Mesendoderm (in vitro differentiated cells): ENCODE measurements at regions not wholly inside any gene's neighbourhood (a gene's known extent, or its start where the extent isn't known, plus 50 kb on each side); places are given as distances from the start of the nearest gene placed in this dataset.

Experiments
- DNase-seq: peaks from one replicate; pipeline ENCODE4 v3.0.0; 2013
- H2AK5ac ChIP-seq: 2 replicates; pipeline ENCODE4 v1.6.1; 2013; ENCODE audit warnings: low read length, inconsistent platforms
- H2BK120ac ChIP-seq: 2 replicates; pipeline ENCODE4 v1.6.1; 2013; ENCODE audit warnings: low read depth, mild to moderate bottlenecking, low read length, moderate library complexity, mixed read lengths
- H2BK15ac ChIP-seq: replicated peaks from 2 replicates; pipeline ENCODE4 v1.6.1; 2013; ENCODE audit warnings: low read depth, mild to moderate bottlenecking, moderate library complexity
- H2BK5ac ChIP-seq: 2 replicates; pipeline ENCODE4 v1.6.1; 2013; ENCODE audit warnings: low read length, inconsistent platforms
- H3K18ac ChIP-seq: 2 replicates; pipeline ENCODE4 v1.6.1; 2013; ENCODE audit warnings: mild to moderate bottlenecking, low read length, mixed read lengths
- H3K23ac ChIP-seq: one replicate; pipeline ENCODE4 v1.6.1; 2013; ENCODE audit warnings: low read length
- H3K27ac ChIP-seq: 2 replicates; pipeline ENCODE4 v1.5.1; 2013; ENCODE audit warnings: low read depth, mild to moderate bottlenecking, inconsistent platforms, low read length, moderate library complexity
- H3K27me3 ChIP-seq: 2 replicates; pipeline ENCODE4 v1.6.1; 2013; ENCODE audit warnings: low read length, control low read depth, mild to moderate bottlenecking, inconsistent platforms; ENCODE audit not compliant: insufficient read depth, poor library complexity
- H3K36me3 ChIP-seq: 2 replicates; pipeline ENCODE4 v1.6.1; 2013; ENCODE audit warnings: low read length, inconsistent platforms; ENCODE audit not compliant: control insufficient read depth, insufficient read depth
- H3K4ac ChIP-seq: one replicate; pipeline ENCODE4 v1.6.1; 2013; ENCODE audit warnings: low read depth, mild to moderate bottlenecking, low read length, moderate library complexity
- H3K4me1 ChIP-seq: 2 replicates; pipeline ENCODE4 v1.6.1; 2013; ENCODE audit warnings: low read depth, low read length, inconsistent platforms; ENCODE audit not compliant: control insufficient read depth
- H3K4me2 ChIP-seq: 2 replicates; pipeline ENCODE4 v1.6.1; 2013; ENCODE audit warnings: low read length
- H3K4me3 ChIP-seq: 2 replicates; pipeline ENCODE4 v1.5.1; 2013; ENCODE audit warnings: mild to moderate bottlenecking, low read length
- H3K56ac ChIP-seq: one replicate; pipeline ENCODE4 v1.6.1; 2013; ENCODE audit warnings: low read length
- H3K79me1 ChIP-seq: 2 replicates; pipeline ENCODE4 v1.6.1; 2013; ENCODE audit warnings: low read length, inconsistent platforms
- H3K79me2 ChIP-seq: 2 replicates; pipeline ENCODE4 v1.6.1; 2013; ENCODE audit warnings: mild to moderate bottlenecking, low read length; ENCODE audit not compliant: control insufficient read depth, insufficient read depth
- H3K9ac ChIP-seq: 2 replicates; pipeline ENCODE4 v1.6.1; 2013; ENCODE audit warnings: low read length, inconsistent platforms
- H4K5ac ChIP-seq: one replicate; pipeline ENCODE4 v1.6.1; 2013; ENCODE audit warnings: low read length
- H4K8ac ChIP-seq: one replicate; pipeline ENCODE4 v1.6.1; 2013; ENCODE audit warnings: low read depth, mild to moderate bottlenecking, control low read depth, low read length, moderate library complexity
- WGBS: extraction: QIAGEN DNeasy Blood & Tissue Kit; methylation state at CpG from one replicate; pipeline ENCODE4 v1.1.7; 2013; ENCODE audit warnings: low lambda C conversion rate, missing lambda C conversion rate; ENCODE audit not compliant: insufficient coverage; ENCODE audit errors: extremely low coverage; 5-methylcytosine and 5-hydroxymethylcytosine counted together

GRCh38 chr6:97885828-97886227 lies 602.8 kb upstream of the MMS22L start:
- Histone ChIP-seq H3K56ac (no peak overlapping the region), H2AK5ac (no peak overlapping the region), H4K8ac (no peak overlapping the region), H3K27ac (no peak overlapping the region), H2BK15ac (no peak overlapping the region), H3K27me3 (no peaks in the 10 kb centered on the region), H3K4me1 (no peaks in the 10 kb centered on the region), H3K18ac (no peak overlapping the region), H3K79me1 (no peaks in the 10 kb centered on the region), H4K5ac (no peak overlapping the region), H2BK120ac (no peak overlapping the region), H3K9ac (no peak overlapping the region), H3K4me3 (no peak overlapping the region), H3K4me2 (no peak overlapping the region), H3K36me3 (no peaks in the 10 kb centered on the region), H3K4ac (no peak overlapping the region), H3K79me2 (no peaks in the 10 kb centered on the region), H2BK5ac (no peak overlapping the region), H3K23ac (no peak overlapping the region)
- WGBS = no CpG with 5 or more reads among the region's 4 CpGs
- DNase-seq = no peak

- H4K8ac ChIP-seq = no peak overlapping the region
- no peak overlapping the region for H2BK15ac ChIP-seq
- no peaks in the 10 kb centered on the region for H3K36me3 ChIP-seq
- no peak overlapping the region for H3K4ac ChIP-seq
- no peak overlapping the region for H2BK120ac ChIP-seq
- no peaks in the 10 kb centered on the region for H3K27me3 ChIP-seq
- no peak overlapping the region for H3K4me3 ChIP-seq
- no peak overlapping the region for H3K27ac ChIP-seq
- no peak overlapping the region for H3K9ac ChIP-seq
- no CpG with 5 or more reads among the region's 1 CpG for WGBS
- H3K23ac ChIP-seq = no peak overlapping the region
- no peak overlapping the region for H2BK5ac ChIP-seq
- H3K79me2 ChIP-seq = no peaks in the 10 kb centered on the region
- H2AK5ac ChIP-seq = no peak overlapping the region
- H3K79me1 ChIP-seq = no peaks in the 10 kb centered on the region
- H3K56ac ChIP-seq = no peak overlapping the region
- no peak overlapping the region for H3K4me2 ChIP-seq
- no peaks in the 10 kb centered on the region for H3K4me1 ChIP-seq
- no peak for DNase-seq
- H3K18ac ChIP-seq = no peak overlapping the region
- no peak overlapping the region for H4K5ac ChIP-seq
Observed at GRCh38 chr6:97901531-97901930, 618.5 kb upstream of the MMS22L start.

GRCh38 chr6:97909380-97909779 lies 626.4 kb upstream of the MMS22L start:
- H3K79me2 ChIP-seq = no peaks in the 10 kb centered on the region
- DNase-seq = no peak
- H2AK5ac ChIP-seq = no peak overlapping the region
- H3K9ac ChIP-seq = no peak overlapping the region
- no peaks in the 10 kb centered on the region for H3K79me1 ChIP-seq
- no peaks in the 10 kb centered on the region for H3K27me3 ChIP-seq
- no peak overlapping the region for H3K18ac ChIP-seq
- H2BK15ac ChIP-seq = no peak overlapping the region
- H3K4me3 ChIP-seq = no peak overlapping the region
- H2BK120ac ChIP-seq = no peak overlapping the region
- H4K5ac ChIP-seq = no peak overlapping the region
- no peak overlapping the region for H2BK5ac ChIP-seq
- H3K4ac ChIP-seq = no peak overlapping the region
- no peak overlapping the region for H3K56ac ChIP-seq
- H3K27ac ChIP-seq = no peak overlapping the region
- H3K4me1 ChIP-seq = no peaks in the 10 kb centered on the region
- WGBS = no CpG with 5 or more reads among the region's 5 CpGs
- H3K36me3 ChIP-seq = no peaks in the 10 kb centered on the region
- H4K8ac ChIP-seq = no peak overlapping the region
- H3K4me2 ChIP-seq = no peak overlapping the region
- H3K23ac ChIP-seq = no peak overlapping the region

GRCh38 chr6:97913721-97914120 lies 630.7 kb upstream of the MMS22L start:
- H3K4me2 ChIP-seq = no peak overlapping the region
- no peak for DNase-seq
- H3K36me3 ChIP-seq = no peaks in the 10 kb centered on the region
- no peaks in the 10 kb centered on the region for H3K79me1 ChIP-seq
- no peak overlapping the region for H2AK5ac ChIP-seq
- H3K4ac ChIP-seq = no peak overlapping the region
- no CpG with 5 or more reads among the region's 1 CpG for WGBS
- H3K18ac ChIP-seq = no peak overlapping the region
- no peak overlapping the region for H2BK120ac ChIP-seq
- H3K27me3 ChIP-seq = no peaks in the 10 kb centered on the region
- H3K9ac ChIP-seq = no peak overlapping the region
- no peaks in the 10 kb centered on the region for H3K4me1 ChIP-seq
- no peak overlapping the region for H3K27ac ChIP-seq
- no peaks in the 10 kb centered on the region for H3K79me2 ChIP-seq
- H4K8ac ChIP-seq = no peak overlapping the region
- H3K56ac ChIP-seq = no peak overlapping the region
- no peak overlapping the region for H3K23ac ChIP-seq
- no peak overlapping the region for H3K4me3 ChIP-seq
- H2BK15ac ChIP-seq = no peak overlapping the region
- no peak overlapping the region for H4K5ac ChIP-seq
- no peak overlapping the region for H2BK5ac ChIP-seq

- no peak overlapping the region for H3K4me3 ChIP-seq
- H3K79me1 ChIP-seq = no peaks in the 10 kb centered on the region
- no peak overlapping the region for H2BK5ac ChIP-seq
- no peaks in the 10 kb centered on the region for H3K27me3 ChIP-seq
- H3K4me1 ChIP-seq = no peaks in the 10 kb centered on the region
- no peak overlapping the region for H3K23ac ChIP-seq
- no peak overlapping the region for H3K56ac ChIP-seq
- H3K18ac ChIP-seq = no peak overlapping the region
- H3K9ac ChIP-seq = no peak overlapping the region
- no peaks in the 10 kb centered on the region for H3K79me2 ChIP-seq
- no peak overlapping the region for H4K5ac ChIP-seq
- no peak overlapping the region for H3K4ac ChIP-seq
- H3K36me3 ChIP-seq = no peaks in the 10 kb centered on the region
- H2BK120ac ChIP-seq = no peak overlapping the region
- H3K27ac ChIP-seq = no peak overlapping the region
- no peak overlapping the region for H2AK5ac ChIP-seq
- H2BK15ac ChIP-seq = no peak overlapping the region
- H4K8ac ChIP-seq = no peak overlapping the region
- DNase-seq = no peak
- no CpG with 5 or more reads among the region's 5 CpGs for WGBS
- no peak overlapping the region for H3K4me2 ChIP-seq
Observed at GRCh38 chr6:97914912-97915311, 631.9 kb upstream of the MMS22L start.

GRCh38 chr6:97915537-97915936 lies 632.5 kb upstream of the MMS22L start:
- Histone ChIP-seq H3K56ac (no peak overlapping the region), H3K27ac (no peak overlapping the region), H2BK15ac (no peak overlapping the region), H3K79me2 (no peaks in the 10 kb centered on the region), H3K79me1 (no peaks in the 10 kb centered on the region), H3K18ac (no peak overlapping the region), H3K4ac (no peak overlapping the region), H3K36me3 (no peaks in the 10 kb centered on the region), H2BK5ac (no peak overlapping the region), H2AK5ac (no peak overlapping the region), H2BK120ac (no peak overlapping the region), H3K4me3 (no peak overlapping the region), H3K4me1 (no peaks in the 10 kb centered on the region), H3K9ac (no peak overlapping the region), H3K23ac (no peak overlapping the region), H3K27me3 (no peaks in the 10 kb centered on the region), H3K4me2 (no peak overlapping the region), H4K5ac (no peak overlapping the region), H4K8ac (no peak overlapping the region)
- WGBS = no CpG with 5 or more reads among the region's 2 CpGs
- DNase-seq = no peak
